Vagina (tissue), 2 donors: ENCODE measurements at regions not wholly inside any gene's neighbourhood (a gene's known extent, or its start where the extent isn't known, plus 50 kb on each side); places are given as distances from the start of the nearest gene placed in this dataset.

Experiments used
- CTCF ChIP-seq, 3 experiments: fragments of 450-650 bp in 2 of 3; fragments of 200-600 bp in 1 of 3; sonication (generic) in 1 of 3; IDR thresholded peaks; one replicate each; pipeline ENCODE4 v1.5.1; 2017 to 2019; ENCODE audit warnings: antibody characterized with exemption in 3 of 3, mild to moderate bottlenecking in 2 of 3, moderate library complexity in 2 of 3
- POLR2A ChIP-seq, 2 donors: fragments of 450-650 bp; IDR thresholded peaks; one replicate each; pipeline ENCODE4 v1.6.1; 2017; ENCODE audit warnings: antibody characterized with exemption in 2 of 2, mild to moderate bottlenecking in 2 of 2, moderate library complexity in 2 of 2
- POLR2AphosphoS5 ChIP-seq, 2 donors: sonication (generic); formaldehyde crosslinking; IDR thresholded peaks; one replicate each; pipeline ENCODE4 v1.9.0; 2017; ENCODE audit warnings: antibody characterized with exemption in 2 of 2, mild to moderate bottlenecking in 2 of 2, low read depth in 1 of 2; ENCODE audit not compliant: insufficient read depth in 1 of 2

- TF ChIP-seq POLR2A (IDR thresholded peaks at IDR 0.05) (no peak), CTCF (IDR thresholded peaks at IDR 0.05) (no peak), POLR2AphosphoS5 (IDR thresholded peaks at IDR 0.05; ENCODE audit: insufficient read depth in 1 of 2, low read depth in 1 of 2) (no peak)
These were observed 2103.1 kb downstream of the TP53TG3F start for GRCh38 chr16:35562471-35562870.
